HG02981 (cell line): ENCODE measurements at regions not wholly inside any gene's neighbourhood (a gene's known extent, or its start where the extent isn't known, plus 50 kb on each side); places are given as distances from the start of the nearest gene placed in this dataset.

Experiments used
- ATAC-seq: cut with Tn5 transposase; IDR thresholded peaks from one replicate; pipeline ENCODE4 v1.9.1; 2021; ENCODE audit warnings: mild to moderate bottlenecking, moderate library complexity; ENCODE audit not compliant: unreplicated experiment

GRCh38 chr18:39414009-39414700, 1848.6 kb upstream of the CELF4 start:
- no peak for ATAC-seq

DNA sequence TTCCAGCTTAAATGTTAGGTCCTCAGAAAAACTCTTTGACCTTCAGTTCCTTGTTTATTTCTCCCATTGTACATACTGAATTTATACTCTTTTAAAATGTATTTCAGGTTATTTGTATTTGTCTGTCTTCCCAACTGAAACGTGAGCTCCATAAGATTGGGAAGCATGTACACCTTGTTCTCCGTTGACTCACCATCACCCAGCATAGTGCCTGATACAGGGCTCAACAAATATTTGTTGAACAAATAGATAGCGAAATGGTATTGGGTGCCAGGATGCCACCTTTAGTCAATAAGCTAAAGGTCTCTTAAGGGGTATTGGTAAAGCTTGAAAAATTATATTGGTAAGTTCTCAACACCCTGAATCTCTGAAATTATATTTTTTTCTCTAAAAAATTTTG, 1841.3 kb upstream of the CELF4 start:
- ATAC-seq = no peak

- ATAC-seq = no peak
These were observed 1837.5 kb upstream of the CELF4 start for GRCh38 chr18:39403121-39403520.

- ATAC-seq = no peak
These were observed 1834.1 kb upstream of the CELF4 start for GRCh38 chr18:39399662-39400061.

- ATAC-seq = no peak
These were observed 1830.6 kb upstream of the CELF4 start for GRCh38 chr18:39396168-39396567.

DNA sequence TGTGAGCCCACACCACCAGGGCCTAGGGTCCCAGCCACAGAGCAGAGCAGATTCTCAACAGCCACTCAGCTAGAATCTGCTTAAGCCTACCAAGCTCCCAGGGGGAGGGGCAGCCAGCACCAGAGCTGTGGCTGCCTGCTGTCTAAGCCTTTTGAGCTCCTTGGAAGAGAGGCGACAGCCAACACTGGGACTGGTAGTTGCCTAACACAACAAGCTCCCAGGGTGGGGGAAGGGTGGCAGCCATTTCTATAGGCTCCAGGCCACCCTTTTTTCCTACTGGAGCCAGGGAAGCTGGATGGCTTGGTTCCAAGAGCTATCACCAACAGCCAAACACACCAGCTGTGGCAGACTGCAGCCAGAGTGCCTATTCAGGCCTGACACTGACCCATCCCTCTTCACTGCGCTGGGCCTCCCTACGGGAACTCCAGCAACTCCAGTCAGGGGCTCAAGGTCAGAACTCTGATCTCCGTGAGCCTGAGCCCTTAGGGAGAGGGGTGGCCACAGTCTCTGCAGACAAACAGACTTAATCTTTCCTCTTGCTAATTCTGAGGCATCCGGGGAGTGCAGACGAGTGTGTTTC, 1824.3 kb upstream of the CELF4 start:
- no peak for ATAC-seq

GRCh38 chr18:39380866-39381265, 1815.3 kb upstream of the CELF4 start:
- ATAC-seq = no peak

GRCh38 chr18:39380186-39380725, 1814.7 kb upstream of the CELF4 start:
- ATAC-seq = no peak

- ATAC-seq = no peak
These were observed 1809.5 kb upstream of the CELF4 start for GRCh38 chr18:39375066-39375465.

DNA sequence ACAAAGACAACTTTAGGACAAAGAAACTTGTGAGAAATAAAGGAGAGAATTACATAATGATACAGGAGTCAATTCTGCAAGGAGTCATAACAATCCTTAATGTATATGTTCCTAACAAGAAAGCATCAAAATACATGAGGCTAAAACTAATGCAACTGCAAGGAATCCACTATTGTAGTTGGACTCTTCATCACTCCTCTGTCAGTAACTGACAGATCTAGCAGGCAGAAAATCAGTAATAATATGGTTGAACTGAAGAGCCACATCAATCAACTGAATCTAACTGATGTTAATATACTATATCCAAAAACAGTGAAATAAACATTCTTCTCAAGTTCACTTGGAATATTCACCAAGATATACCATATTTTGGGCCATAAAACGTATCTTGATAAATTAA, 1806.4 kb upstream of the CELF4 start:
- ATAC-seq = no peak

GRCh38 chr18:39366656-39367055, 1801.1 kb upstream of the CELF4 start:
- ATAC-seq = no peak

- ATAC-seq = no peak
These were observed 1800.4 kb upstream of the CELF4 start for GRCh38 chr18:39365836-39366485.

DNA sequence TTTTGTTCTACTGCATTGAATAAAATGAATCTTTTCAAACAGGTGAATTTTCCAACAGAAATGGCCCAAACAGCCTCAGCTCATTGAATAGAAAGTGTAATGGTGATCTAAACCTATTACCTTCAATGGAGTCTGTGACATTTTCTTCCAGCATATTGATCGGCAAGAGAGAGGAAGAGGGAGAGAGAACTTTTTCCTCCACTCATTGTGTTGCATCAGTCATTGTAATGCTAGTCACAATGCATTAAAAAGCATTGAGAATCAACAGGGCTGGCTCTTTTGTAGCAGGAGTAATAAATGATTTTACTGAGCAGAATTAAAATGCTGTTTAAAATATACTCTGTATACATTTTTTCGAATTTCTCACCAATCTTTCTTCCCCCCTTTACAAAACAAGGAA, 1794.5 kb upstream of the CELF4 start:
- ATAC-seq = no peak

GRCh38 chr18:39359636-39360035, 1794.0 kb upstream of the CELF4 start:
- ATAC-seq = no peak

GRCh38 chr18:39350945-39351344, 1785.3 kb upstream of the CELF4 start:
- no peak for ATAC-seq

DNA sequence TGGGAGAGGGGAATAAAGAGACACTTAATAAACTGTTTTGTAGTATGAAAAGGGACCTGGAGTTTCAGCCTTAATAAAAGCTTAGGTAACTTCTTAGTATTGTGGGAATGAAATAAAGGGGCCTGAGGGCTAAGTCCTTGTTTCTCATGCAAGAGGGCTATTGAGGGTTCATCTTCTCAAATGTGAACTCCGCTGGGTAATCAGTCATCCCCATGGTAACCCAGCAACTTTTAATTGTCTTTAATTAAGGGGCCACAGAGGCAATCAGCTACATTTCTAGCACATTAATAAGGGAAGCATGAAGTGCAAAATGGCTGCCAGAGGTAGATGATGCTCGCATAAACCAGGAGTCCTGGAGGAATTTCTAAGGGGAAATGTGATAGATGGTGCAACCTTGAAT, 1784.2 kb upstream of the CELF4 start:
- no peak for ATAC-seq

- no peak for ATAC-seq
These were observed 1783.2 kb upstream of the CELF4 start for GRCh38 chr18:39348757-39349156.

- no peak for ATAC-seq
These were observed 1782.1 kb upstream of the CELF4 start for GRCh38 chr18:39347701-39348100.

DNA sequence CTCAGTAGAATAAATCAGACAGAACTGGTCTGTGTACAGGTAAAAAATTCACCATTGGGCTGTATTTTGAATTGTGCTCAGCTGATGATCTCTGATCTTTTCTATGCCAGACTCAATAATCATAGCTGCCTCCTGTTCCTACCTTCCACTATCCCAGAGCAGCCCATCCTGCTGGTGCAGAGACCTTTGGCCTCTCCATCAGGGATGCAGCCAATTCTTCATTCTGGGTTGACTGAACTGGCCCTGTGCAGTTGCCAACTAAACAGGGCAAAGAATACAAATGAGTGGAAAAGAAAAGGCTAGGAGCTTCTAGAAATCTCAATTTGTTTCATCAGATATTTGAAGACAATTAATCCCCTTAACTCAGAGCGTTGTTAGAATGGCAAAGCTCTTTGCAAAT, 1781.3 kb upstream of the CELF4 start:
- no peak for ATAC-seq

GRCh38 chr18:39345321-39345720, 1779.7 kb upstream of the CELF4 start:
- no peak for ATAC-seq

- no peak for ATAC-seq
These were observed 1778.9 kb upstream of the CELF4 start for GRCh38 chr18:39344487-39344886.

DNA sequence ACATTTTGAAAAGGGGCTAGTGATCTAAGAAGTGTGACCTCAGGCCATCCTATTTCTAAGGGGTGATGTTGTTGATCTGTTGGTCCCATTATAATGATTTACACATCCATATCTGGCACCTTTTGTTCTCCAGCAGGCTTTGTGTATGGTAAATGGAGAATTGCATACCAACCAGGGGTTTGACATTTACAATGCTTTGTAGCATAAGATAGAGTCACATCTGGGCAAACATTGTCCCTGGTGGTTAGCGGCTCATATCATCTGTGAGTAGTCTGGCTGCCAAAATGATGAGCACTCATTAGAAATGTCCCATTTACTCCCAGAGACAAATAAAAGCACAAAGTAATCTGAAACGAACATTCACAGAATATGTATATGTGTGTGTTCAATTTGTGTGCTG, 1775.5 kb upstream of the CELF4 start:
- ATAC-seq = no peak
